ENCODE measurements at regions not wholly inside any gene's neighbourhood (a gene's known extent, or its start where the extent isn't known, plus 50 kb on each side); places are given as distances from the start of the nearest gene placed in this dataset.

- TF ChIP-seq CTCF (conservative IDR thresholded peaks at IDR 0.05; ENCODE audit: low read depth, low read length) (no peak), EZH2 (IDR thresholded peaks at IDR 0.05; ENCODE audit: low read length, unreplicated experiment) (no peak)
Observed at GRCh38 chr9:106677830-106678229, 185.1 kb upstream of the ZNF462 start.
